GM12878 (cell line): ENCODE measurements at regions not wholly inside any gene's neighbourhood (a gene's known extent, or its start where the extent isn't known, plus 50 kb on each side); places are given as distances from the start of the nearest gene placed in this dataset.

ENCODE experiments used
- ATAC-seq: fragments of 200-7000 bp; cut with Tn5 transposase; 3 replicates; pipeline ENCODE4 v1.9.1; 2020; ENCODE audit warnings: mild to moderate bottlenecking, moderate library complexity
- BruUV-seq: library from RNA; stranded (reverse); fragments of 400-500 nt; replicated peaks from 2 replicates; lab custom pipeline; 2021; lab: Mats Ljungman, UMichigan
- CTCF ChIA-PET: fragments of 300-600 bp; sonication (Branson Sonifier 250); formaldehyde crosslinking; extraction: SDS; loops from one replicate; lab custom pipeline; 2021; ENCODE audit warnings: inconsistent platforms; lab: Yijun Ruan, JAX
- POLR2A ChIA-PET: fragments of 350-600 bp; formaldehyde crosslinking; extraction: SDS; loops from one replicate; lab custom pipeline; 2021; ENCODE audit warnings: inconsistent platforms; lab: Charles Lee
- RAD21 ChIA-PET: fragments of 300-600 bp; sonication (Branson Sonifier 250); formaldehyde crosslinking; loops from one replicate; lab custom pipeline; 2023; ENCODE audit warnings: antibody characterized with exemption; ENCODE audit not compliant: unreplicated experiment; lab: Charles Lee
- SMC1A ChIA-PET: fragments of 300-600 bp; sonication (Branson Sonifier 250); formaldehyde crosslinking; loops from one replicate; lab custom pipeline; 2023; ENCODE audit not compliant: unreplicated experiment, uncharacterized antibody; lab: Charles Lee
- DNase-seq: peaks from one replicate; pipeline ENCODE4 v3.0.0-alpha.2; 2011; ENCODE audit warnings: low read depth, low spot score
- FAIRE-seq: peaks from 3 replicates; lab custom pipeline; 2011; peaks lifted over from hg19 to GRCh38; lab: Jason Lieb, UNC
- H2AFZ ChIP-seq: 2 replicates; pipeline ENCODE4 v1.6.0; 2011; ENCODE audit warnings: low read depth, low read length, control low read depth; ENCODE audit not compliant: control insufficient read depth
- H3K27ac ChIP-seq: 2 replicates; pipeline ENCODE4 v1.5.1; 2011; ENCODE audit warnings: control low read depth; ENCODE audit not compliant: control insufficient read depth, insufficient read depth
- H3K27me3 ChIP-seq, 2 experiments: replicated peaks in 1 of 2; 2 replicates each; pipeline versions ENCODE4 v1.6.0 to v1.6.1; 2011; ENCODE audit warnings: low read length in 1 of 2; ENCODE audit not compliant: control insufficient read depth in 2 of 2, insufficient read depth in 2 of 2
- H3K36me3 ChIP-seq, 2 experiments: 2 replicates each; pipeline ENCODE4 v1.5.1; 2011; ENCODE audit warnings: low read length in 1 of 2; ENCODE audit not compliant: control insufficient read depth in 2 of 2, insufficient read depth in 2 of 2
- H3K4me1 ChIP-seq: 2 replicates; pipeline ENCODE4 v1.6.1; 2011; ENCODE audit warnings: mild to moderate bottlenecking, low read length, moderate library complexity, mixed read lengths; ENCODE audit not compliant: control insufficient read depth, insufficient read depth
- H3K4me2 ChIP-seq: 2 replicates; pipeline ENCODE4 v1.6.0; 2011; ENCODE audit warnings: control low read depth; ENCODE audit not compliant: control insufficient read depth, insufficient read depth
- H3K4me3 ChIP-seq: fragments of 200-600 bp; sonication (generic); 2 replicates; pipeline ENCODE4 v1.5.1; 2016
- H3K79me2 ChIP-seq: 2 replicates; pipeline ENCODE4 v1.6.0; 2011; ENCODE audit warnings: low read length; ENCODE audit not compliant: control insufficient read depth, insufficient read depth
- H3K9ac ChIP-seq: 2 replicates; pipeline ENCODE4 v1.8.0; 2011; ENCODE audit warnings: low read length, control low read depth, mixed read lengths; ENCODE audit not compliant: control insufficient read depth, insufficient read depth
- H3K9me3 ChIP-seq: replicated peaks from 3 replicates; pipeline ENCODE4 v1.5.1; 2011; ENCODE audit warnings: mild to moderate bottlenecking, low read length; ENCODE audit not compliant: control insufficient read depth, insufficient read depth
- H4K20me1 ChIP-seq: 2 replicates; pipeline ENCODE4 v1.6.0; 2011; ENCODE audit not compliant: control insufficient read depth, insufficient read depth
- BCLAF1 ChIP-seq: fragments of 450-650 bp; IDR thresholded peaks from 2 replicates; pipeline ENCODE4 v1.6.1; 2017; ENCODE audit warnings: antibody characterized with exemption, mild to moderate bottlenecking, moderate library complexity
- CHD4 ChIP-seq: fragments of 200-600 bp; sonication (generic); IDR thresholded peaks from 2 replicates; pipeline ENCODE4 v1.6.1; 2016; ENCODE audit warnings: mild to moderate bottlenecking
- DPF2 ChIP-seq: fragments of 450-650 bp; IDR thresholded peaks from 2 replicates; pipeline ENCODE4 v1.6.1; 2017; ENCODE audit warnings: mild to moderate bottlenecking
- HCFC1 ChIP-seq: fragments of 150-350 bp; IDR thresholded peaks from 2 replicates; pipeline ENCODE4 v1.6.1; 2014; ENCODE audit warnings: low read length
- HDAC6 ChIP-seq: fragments of 200-600 bp; sonication (generic); IDR thresholded peaks from one replicate; pipeline ENCODE4 v1.8.0; 2017; ENCODE audit warnings: antibody characterized with exemption; ENCODE audit not compliant: unreplicated experiment
- IKZF1 ChIP-seq: fragments of 450-650 bp; conservative IDR thresholded peaks from 2 replicates; pipeline ENCODE4 v1.6.1; 2017; ENCODE audit warnings: antibody characterized with exemption, mild to moderate bottlenecking
- JUNB ChIP-seq: IDR thresholded peaks from 2 replicates; pipeline ENCODE4 v1.6.1; 2016; ENCODE audit warnings: antibody characterized with exemption, mild to moderate bottlenecking
- LARP7 ChIP-seq: fragments of 450-650 bp; IDR thresholded peaks from 2 replicates; pipeline ENCODE4 v1.6.1; 2017; ENCODE audit warnings: mild to moderate bottlenecking
- PAX5 ChIP-seq: IDR thresholded peaks from 2 replicates; pipeline ENCODE4 v1.6.1; 2011; ENCODE audit warnings: low read depth, low read length, borderline replicate concordance
- SPI1 ChIP-seq: IDR thresholded peaks from 2 replicates; pipeline ENCODE4 v1.6.1; 2011; ENCODE audit warnings: low read depth, mild to moderate bottlenecking, low read length, moderate library complexity, borderline replicate concordance; ENCODE audit not compliant: insufficient read depth
- SREBF2 ChIP-seq: IDR thresholded peaks from 2 replicates; pipeline ENCODE4 v1.6.1; 2012; ENCODE audit warnings: mild to moderate bottlenecking, low read length
- SUPT20H ChIP-seq: IDR thresholded peaks from 2 replicates; pipeline ENCODE4 v1.6.1; 2011; ENCODE audit warnings: low read depth, mild to moderate bottlenecking, low read length, moderate library complexity, borderline replicate concordance; ENCODE audit not compliant: control insufficient read depth
- YBX1 ChIP-seq: fragments of 450-650 bp; IDR thresholded peaks from 2 replicates; pipeline ENCODE4 v1.6.1; 2016; ENCODE audit warnings: antibody characterized with exemption
- YY1 ChIP-seq: IDR thresholded peaks from 2 replicates; pipeline ENCODE4 v1.6.1; 2011; ENCODE audit warnings: low read depth, mild to moderate bottlenecking, low read length
- ZSCAN29 ChIP-seq: fragments of 450-650 bp; IDR thresholded peaks from 2 replicates; pipeline ENCODE4 v1.6.1; 2017; ENCODE audit warnings: mild to moderate bottlenecking, moderate library complexity
- WGBS: methylation state at CpG from one replicate; pipeline ENCODE4 v1.1.6; 2016; ENCODE audit warnings: low lambda C conversion rate; ENCODE audit not compliant: insufficient replicate concordance, insufficient coverage; ENCODE audit errors: missing lambda C conversion rate; 5-methylcytosine and 5-hydroxymethylcytosine counted together
- in situ Hi-C: fragments of 300-500 bp; cut with MboI; formaldehyde crosslinking; loops from 9 replicates; pipeline ENCODE4 v1.14.3; 2018; ENCODE audit warnings: mixed read lengths
- intact Hi-C: fragments of 100-400 bp; cut with micrococcal nuclease; formaldehyde crosslinking; loops from one replicate; pipeline ENCODE4 v1.14.2; 2022; ENCODE audit not compliant: unreplicated experiment
- TF ChIP-seq, protein P1 (sequence below): IDR thresholded peaks from 2 replicates; pipeline ENCODE4 v1.6.1; 2011; ENCODE audit warnings: mild to moderate bottlenecking, low read depth, low read length, moderate library complexity; ENCODE audit not compliant: insufficient replicate concordance
- TF ChIP-seq, protein P2 (sequence below): IDR thresholded peaks from 2 replicates; pipeline ENCODE4 v1.6.1; 2012; ENCODE audit warnings: low read depth, low read length, improper control_type of control experiment
- TF ChIP-seq, protein P3 (sequence below): fragments of 450-650 bp; IDR thresholded peaks from 2 replicates; pipeline ENCODE4 v1.6.1; 2018; ENCODE audit warnings: mild to moderate bottlenecking, low read depth, moderate library complexity; ENCODE audit not compliant: partially characterized antibody
- TF ChIP-seq, protein P4 (sequence below): fragments of 450-650 bp; IDR thresholded peaks from 2 replicates; pipeline ENCODE4 v1.6.1; 2016; ENCODE audit warnings: mild to moderate bottlenecking

DNA sequence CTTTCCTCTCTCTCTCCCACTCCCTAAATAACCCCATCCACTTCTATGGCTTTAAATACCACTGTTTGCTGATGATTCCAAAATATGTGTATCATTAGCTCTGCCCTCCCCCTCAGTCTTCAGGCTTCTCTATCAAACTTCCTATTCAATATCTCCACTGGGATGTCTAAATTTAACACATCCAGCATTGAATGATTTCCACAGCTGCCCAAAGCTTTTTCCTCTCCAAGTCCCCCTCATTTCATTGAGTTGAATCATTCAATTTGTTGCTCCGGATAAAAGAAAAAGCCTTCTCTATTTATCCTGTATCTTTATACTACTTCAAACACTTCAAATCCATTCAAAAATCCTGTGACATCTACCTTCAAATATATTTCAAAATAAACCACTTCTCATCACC, 225.0 kb downstream of the SEC16B start:
- H4K20me1 ChIP-seq: no peaks in the 10 kb centered on the region
- H2AFZ ChIP-seq: no peak overlapping the region
- ChIA-PET RAD21 (no interaction called here), POLR2A (interaction anchor here (1.0 kb wide), 1 partner anchor 13 kb away, joined by 3 read pairs; no protein-coding TSS in a partner anchor), SMC1A (no interaction called here), CTCF (interaction anchor here (1.0 kb wide), 1 partner anchor 13 kb away, joined by 3 read pairs; no protein-coding TSS in a partner anchor)
- no peaks in the 10 kb centered on the region for H3K4me1 ChIP-seq
- FAIRE-seq (no peak), DNase-seq (no peak), ATAC-seq (no peak)
- no TSS peak for BruUV-seq
- no peaks in the 10 kb centered on the region for H3K27me3 ChIP-seq
- no peak overlapping the region for H3K27ac ChIP-seq
- no peak overlapping the region for H3K4me3 ChIP-seq
- H3K79me2 ChIP-seq: no peaks in the 10 kb centered on the region
- intact Hi-C loops (no loop called here), in situ Hi-C loops (no loop called here)
- no peaks in the 10 kb centered on the region for H3K9me3 ChIP-seq
- H3K4me2 ChIP-seq: no peak overlapping the region
- H3K36me3 ChIP-seq: no peaks in the 10 kb centered on the region
- no peak overlapping the region for H3K9ac ChIP-seq
- WGBS: 0% methylated on average over 1 of the region's 1 CpG
- TF ChIP-seq LARP7 (no peak), YBX1 (no peak), CHD4 (no peak), YY1 (no peak), PAX5 (no peak), SREBF2 (no peak), DPF2 (no peak), HCFC1 (no peak), BCLAF1 (no peak), SUPT20H (no peak), JUNB (no peak), HDAC6 (no peak), IKZF1 (no peak), ZSCAN29 (no peak), SPI1 (no peak)
- TF ChIP-seq, protein P1, sequence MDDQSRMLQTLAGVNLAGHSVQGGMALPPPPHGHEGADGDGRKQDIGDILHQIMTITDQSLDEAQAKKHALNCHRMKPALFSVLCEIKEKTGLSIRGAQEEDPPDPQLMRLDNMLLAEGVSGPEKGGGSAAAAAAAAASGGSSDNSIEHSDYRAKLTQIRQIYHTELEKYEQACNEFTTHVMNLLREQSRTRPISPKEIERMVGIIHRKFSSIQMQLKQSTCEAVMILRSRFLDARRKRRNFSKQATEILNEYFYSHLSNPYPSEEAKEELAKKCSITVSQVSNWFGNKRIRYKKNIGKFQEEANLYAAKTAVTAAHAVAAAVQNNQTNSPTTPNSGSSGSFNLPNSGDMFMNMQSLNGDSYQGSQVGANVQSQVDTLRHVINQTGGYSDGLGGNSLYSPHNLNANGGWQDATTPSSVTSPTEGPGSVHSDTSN: no peak
- TF ChIP-seq, protein P2, sequence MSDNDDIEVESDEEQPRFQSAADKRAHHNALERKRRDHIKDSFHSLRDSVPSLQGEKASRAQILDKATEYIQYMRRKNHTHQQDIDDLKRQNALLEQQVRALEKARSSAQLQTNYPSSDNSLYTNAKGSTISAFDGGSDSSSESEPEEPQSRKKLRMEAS: no peak
- TF ChIP-seq, protein P3, sequence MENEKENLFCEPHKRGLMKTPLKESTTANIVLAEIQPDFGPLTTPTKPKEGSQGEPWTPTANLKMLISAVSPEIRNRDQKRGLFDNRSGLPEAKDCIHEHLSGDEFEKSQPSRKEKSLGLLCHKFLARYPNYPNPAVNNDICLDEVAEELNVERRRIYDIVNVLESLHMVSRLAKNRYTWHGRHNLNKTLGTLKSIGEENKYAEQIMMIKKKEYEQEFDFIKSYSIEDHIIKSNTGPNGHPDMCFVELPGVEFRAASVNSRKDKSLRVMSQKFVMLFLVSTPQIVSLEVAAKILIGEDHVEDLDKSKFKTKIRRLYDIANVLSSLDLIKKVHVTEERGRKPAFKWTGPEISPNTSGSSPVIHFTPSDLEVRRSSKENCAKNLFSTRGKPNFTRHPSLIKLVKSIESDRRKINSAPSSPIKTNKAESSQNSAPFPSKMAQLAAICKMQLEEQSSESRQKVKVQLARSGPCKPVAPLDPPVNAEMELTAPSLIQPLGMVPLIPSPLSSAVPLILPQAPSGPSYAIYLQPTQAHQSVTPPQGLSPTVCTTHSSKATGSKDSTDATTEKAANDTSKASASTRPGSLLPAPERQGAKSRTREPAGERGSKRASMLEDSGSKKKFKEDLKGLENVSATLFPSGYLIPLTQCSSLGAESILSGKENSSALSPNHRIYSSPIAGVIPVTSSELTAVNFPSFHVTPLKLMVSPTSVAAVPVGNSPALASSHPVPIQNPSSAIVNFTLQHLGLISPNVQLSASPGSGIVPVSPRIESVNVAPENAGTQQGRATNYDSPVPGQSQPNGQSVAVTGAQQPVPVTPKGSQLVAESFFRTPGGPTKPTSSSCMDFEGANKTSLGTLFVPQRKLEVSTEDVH: no peak
- TF ChIP-seq, protein P4, sequence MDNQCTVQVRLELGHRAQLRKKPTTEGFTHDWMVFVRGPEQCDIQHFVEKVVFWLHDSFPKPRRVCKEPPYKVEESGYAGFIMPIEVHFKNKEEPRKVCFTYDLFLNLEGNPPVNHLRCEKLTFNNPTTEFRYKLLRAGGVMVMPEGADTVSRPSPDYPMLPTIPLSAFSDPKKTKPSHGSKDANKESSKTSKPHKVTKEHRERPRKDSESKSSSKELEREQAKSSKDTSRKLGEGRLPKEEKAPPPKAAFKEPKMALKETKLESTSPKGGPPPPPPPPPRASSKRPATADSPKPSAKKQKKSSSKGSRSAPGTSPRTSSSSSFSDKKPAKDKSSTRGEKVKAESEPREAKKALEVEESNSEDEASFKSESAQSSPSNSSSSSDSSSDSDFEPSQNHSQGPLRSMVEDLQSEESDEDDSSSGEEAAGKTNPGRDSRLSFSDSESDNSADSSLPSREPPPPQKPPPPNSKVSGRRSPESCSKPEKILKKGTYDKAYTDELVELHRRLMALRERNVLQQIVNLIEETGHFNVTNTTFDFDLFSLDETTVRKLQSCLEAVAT: no peak
